A673 (cell line): ENCODE measurements at regions not wholly inside any gene's neighbourhood (a gene's known extent, or its start where the extent isn't known, plus 50 kb on each side); places are given as distances from the start of the nearest gene placed in this dataset.

ENCODE experiments used
- BruUV-seq: library from RNA; stranded (reverse); fragments of 400-500 nt; replicated peaks from 2 replicates; lab custom pipeline; 2021; lab: Mats Ljungman, UMichigan
- CTCF ChIA-PET: fragments of 300-600 bp; sonication (Branson Sonifier 250); formaldehyde crosslinking; loops from one replicate; lab custom pipeline; 2022; ENCODE audit warnings: antibody characterized with exemption; lab: Charles Lee
- POLR2A ChIA-PET: fragments of 300-600 bp; sonication (Branson Sonifier 250); formaldehyde crosslinking; loops from one replicate; lab custom pipeline; 2022; ENCODE audit warnings: antibody characterized with exemption; ENCODE audit not compliant: low non-redundant PET; lab: Charles Lee
- DNase-seq: peaks from one replicate; pipeline ENCODE4 v3.0.0-alpha.2; 2015; ENCODE audit warnings: low spot score
- H3K27ac ChIP-seq: fragments of 200-600 bp; sonication (generic); 2 replicates; pipeline ENCODE4 v1.5.1; 2016; ENCODE audit warnings: mixed run types, low read depth, mild to moderate bottlenecking, mixed read lengths, antibody characterized with exemption, low read length; ENCODE audit not compliant: poor library complexity, severe bottlenecking
- H3K27me3 ChIP-seq: fragments of 200-600 bp; sonication (generic); replicated peaks from 2 replicates; pipeline ENCODE4 v1.6.1; 2017; ENCODE audit warnings: mixed run types, low read depth, mild to moderate bottlenecking, mixed read lengths, antibody characterized with exemption, low read length; ENCODE audit not compliant: insufficient read depth, poor library complexity
- H3K36me3 ChIP-seq: fragments of 200-600 bp; sonication (generic); 2 replicates; pipeline ENCODE4 v1.6.1; 2016; ENCODE audit warnings: mixed run types, mild to moderate bottlenecking, mixed read lengths, antibody characterized with exemption, low read length; ENCODE audit not compliant: insufficient read depth, poor library complexity, severe bottlenecking
- H3K4me1 ChIP-seq: fragments of 200-600 bp; sonication (generic); 2 replicates; pipeline ENCODE4 v1.6.1; 2017; ENCODE audit warnings: mixed run types, mild to moderate bottlenecking, mixed read lengths, antibody characterized with exemption, low read length; ENCODE audit not compliant: insufficient read depth, poor library complexity, severe bottlenecking
- H3K4me3 ChIP-seq: fragments of 200-600 bp; sonication (generic); 2 replicates; pipeline ENCODE4 v1.5.1; 2016; ENCODE audit warnings: low read depth, mixed run types, mild to moderate bottlenecking, mixed read lengths, low read length; ENCODE audit not compliant: poor library complexity, severe bottlenecking
- H3K9me3 ChIP-seq: fragments of 200-600 bp; sonication (generic); 2 replicates; pipeline ENCODE4 v1.6.1; 2016; ENCODE audit warnings: mixed run types, low read depth, mild to moderate bottlenecking, mixed read lengths, antibody characterized with exemption, low read length; ENCODE audit not compliant: poor library complexity, severe bottlenecking
- EZH2 ChIP-seq: fragments of 200-600 bp; sonication (generic); IDR thresholded peaks from 2 replicates; pipeline ENCODE4 v1.6.1; 2017; ENCODE audit warnings: borderline replicate concordance, low read depth, mild to moderate bottlenecking, mixed read lengths, antibody characterized with exemption, low read length; ENCODE audit not compliant: poor library complexity, severe bottlenecking
- intact Hi-C: fragments of 100-400 bp; cut with micrococcal nuclease; formaldehyde crosslinking; loops from one replicate; pipeline ENCODE4 v1.10.0; 2022; ENCODE audit not compliant: unreplicated experiment
- TF ChIP-seq, protein P1 (sequence below): fragments of 300-800, 200-600 bp; sonication (generic); conservative IDR thresholded peaks from 2 replicates; pipeline ENCODE4 v1.5.1; 2017; ENCODE audit warnings: low read depth, mild to moderate bottlenecking, antibody characterized with exemption, low read length, moderate library complexity, mixed read lengths

DNA sequence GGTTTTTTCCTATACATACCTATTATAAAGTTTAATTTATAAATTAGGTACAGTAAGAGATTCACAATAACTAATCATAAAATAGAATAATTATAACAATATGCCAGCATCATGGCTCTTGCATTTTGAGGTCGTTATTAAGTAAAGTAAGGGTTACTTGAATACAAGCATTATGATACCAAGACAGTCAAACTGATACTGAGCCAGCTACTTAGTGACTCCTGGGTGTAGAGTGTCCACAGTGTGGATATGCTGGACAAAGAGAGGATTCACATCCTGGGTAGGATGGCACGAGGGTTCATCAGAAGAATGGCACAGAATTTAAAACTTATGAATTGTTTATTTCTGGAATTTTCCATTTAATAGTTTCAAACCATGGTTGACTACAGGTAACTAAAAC, 157.2 kb upstream of the IL12A start:
- H3K4me3 ChIP-seq, result no peak overlapping the region
- ChIA-PET POLR2A (no interaction called here), CTCF (no interaction called here)
- no peaks in the 10 kb centered on the region for H3K27me3 ChIP-seq
- no peak for DNase-seq
- H3K36me3 ChIP-seq, result no peaks in the 10 kb centered on the region
- peaks cover 24% of the 10 kb centered on the region for H3K4me1 ChIP-seq
- no TSS peak for BruUV-seq
- intact Hi-C loops, result no loop called here
- no peak overlapping the region for H3K27ac ChIP-seq
- H3K9me3 ChIP-seq, result no peaks in the 10 kb centered on the region
- TF ChIP-seq, protein P1, sequence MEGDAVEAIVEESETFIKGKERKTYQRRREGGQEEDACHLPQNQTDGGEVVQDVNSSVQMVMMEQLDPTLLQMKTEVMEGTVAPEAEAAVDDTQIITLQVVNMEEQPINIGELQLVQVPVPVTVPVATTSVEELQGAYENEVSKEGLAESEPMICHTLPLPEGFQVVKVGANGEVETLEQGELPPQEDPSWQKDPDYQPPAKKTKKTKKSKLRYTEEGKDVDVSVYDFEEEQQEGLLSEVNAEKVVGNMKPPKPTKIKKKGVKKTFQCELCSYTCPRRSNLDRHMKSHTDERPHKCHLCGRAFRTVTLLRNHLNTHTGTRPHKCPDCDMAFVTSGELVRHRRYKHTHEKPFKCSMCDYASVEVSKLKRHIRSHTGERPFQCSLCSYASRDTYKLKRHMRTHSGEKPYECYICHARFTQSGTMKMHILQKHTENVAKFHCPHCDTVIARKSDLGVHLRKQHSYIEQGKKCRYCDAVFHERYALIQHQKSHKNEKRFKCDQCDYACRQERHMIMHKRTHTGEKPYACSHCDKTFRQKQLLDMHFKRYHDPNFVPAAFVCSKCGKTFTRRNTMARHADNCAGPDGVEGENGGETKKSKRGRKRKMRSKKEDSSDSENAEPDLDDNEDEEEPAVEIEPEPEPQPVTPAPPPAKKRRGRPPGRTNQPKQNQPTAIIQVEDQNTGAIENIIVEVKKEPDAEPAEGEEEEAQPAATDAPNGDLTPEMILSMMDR, result no peak
- no peak for TF ChIP-seq EZH2

- Histone ChIP-seq H3K27ac (no peak overlapping the region), H3K27me3 (no peaks in the 10 kb centered on the region), H3K4me3 (no peak overlapping the region), H3K9me3 (no peaks in the 10 kb centered on the region), H3K36me3 (no peaks in the 10 kb centered on the region), H3K4me1 (peaks cover 29% of the 10 kb centered on the region)
- CTCF ChIA-PET, result no interaction called here
- POLR2A ChIA-PET, result no interaction called here
- no peak for DNase-seq
- BruUV-seq, result no TSS peak
- TF ChIP-seq EZH2, result no peak
- TF ChIP-seq, protein P1, result no peak
- intact Hi-C loops, result no loop called here
Observed at GRCh38 chr3:159832024-159832423, 156.6 kb upstream of the IL12A start.

DNA sequence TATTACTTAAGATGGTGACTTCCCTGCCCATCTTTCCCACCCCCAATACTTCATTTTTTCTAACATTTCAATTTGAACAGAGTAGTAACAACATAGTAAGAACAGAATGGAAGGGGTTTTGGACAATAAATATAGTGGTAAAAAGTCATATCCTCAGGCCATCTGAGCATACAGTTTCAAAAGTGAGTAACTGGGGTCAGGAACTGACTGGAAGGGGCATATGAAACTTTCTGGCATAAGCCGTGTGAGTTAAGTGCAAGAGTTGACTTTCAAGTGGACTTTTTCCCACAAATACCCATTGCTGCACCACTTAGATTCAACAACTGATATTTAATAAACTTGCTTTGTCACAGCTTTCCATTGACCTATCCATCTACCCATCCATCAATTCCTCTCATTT, 153.5 kb upstream of the IL12A start:
- intact Hi-C loops, result no loop called here
- peaks cover 17% of the 10 kb centered on the region for H3K4me1 ChIP-seq
- no peak overlapping the region for H3K27ac ChIP-seq
- no peak for TF ChIP-seq EZH2
- TF ChIP-seq, protein P1, result no peak
- CTCF ChIA-PET, result no interaction called here
- POLR2A ChIA-PET, result no interaction called here
- H3K27me3 ChIP-seq, result no peaks in the 10 kb centered on the region
- no peak for DNase-seq
- no peak overlapping the region for H3K4me3 ChIP-seq
- BruUV-seq, result no TSS peak
- no peaks in the 10 kb centered on the region for H3K36me3 ChIP-seq
- H3K9me3 ChIP-seq, result no peaks in the 10 kb centered on the region
